Type B pancreatic cell (in vitro differentiated cells): ENCODE measurements at regions not wholly inside any gene's neighbourhood (a gene's known extent, or its start where the extent isn't known, plus 50 kb on each side); places are given as distances from the start of the nearest gene placed in this dataset.
A peak's percentile ranks its signal among the peaks of the same experiment; 100 is the strongest.

ENCODE experiments used
- DNase-seq: peaks from one replicate; pipeline ENCODE4 v3.0.0; 2021; ENCODE audit warnings: mixed read lengths; ENCODE audit not compliant: unreplicated experiment; ENCODE audit errors: extremely low spot score
- H3K27ac Mint-ChIP-seq: 2 replicates; pipeline ENCODE4 v1.8.0; 2021; ENCODE audit warnings: mild to moderate bottlenecking, mixed read lengths
- H3K27me3 Mint-ChIP-seq: 2 replicates; pipeline ENCODE4 v1.8.0; 2021; ENCODE audit warnings: mixed read lengths
- H3K36me3 Mint-ChIP-seq: 2 replicates; pipeline ENCODE4 v1.8.0; 2021; ENCODE audit warnings: mixed read lengths
- H3K4me1 Mint-ChIP-seq: one replicate; pipeline ENCODE4 v1.8.0; 2021; ENCODE audit warnings: mixed read lengths; ENCODE audit not compliant: unreplicated experiment
- H3K4me3 Mint-ChIP-seq: 2 replicates; pipeline ENCODE4 v1.8.0; 2021; ENCODE audit warnings: mild to moderate bottlenecking, mixed read lengths
- H3K9me3 Mint-ChIP-seq: 2 replicates; pipeline ENCODE4 v1.8.0; 2021; ENCODE audit warnings: mixed read lengths
- TF ChIP-seq, protein P1 (sequence below): fragments of 200-600 bp; sonication (generic); conservative IDR thresholded peaks from 2 replicates; pipeline ENCODE4 v1.5.0; 2021; ENCODE audit warnings: antibody characterized with exemption, mild to moderate bottlenecking

- TF ChIP-seq, protein P1, sequence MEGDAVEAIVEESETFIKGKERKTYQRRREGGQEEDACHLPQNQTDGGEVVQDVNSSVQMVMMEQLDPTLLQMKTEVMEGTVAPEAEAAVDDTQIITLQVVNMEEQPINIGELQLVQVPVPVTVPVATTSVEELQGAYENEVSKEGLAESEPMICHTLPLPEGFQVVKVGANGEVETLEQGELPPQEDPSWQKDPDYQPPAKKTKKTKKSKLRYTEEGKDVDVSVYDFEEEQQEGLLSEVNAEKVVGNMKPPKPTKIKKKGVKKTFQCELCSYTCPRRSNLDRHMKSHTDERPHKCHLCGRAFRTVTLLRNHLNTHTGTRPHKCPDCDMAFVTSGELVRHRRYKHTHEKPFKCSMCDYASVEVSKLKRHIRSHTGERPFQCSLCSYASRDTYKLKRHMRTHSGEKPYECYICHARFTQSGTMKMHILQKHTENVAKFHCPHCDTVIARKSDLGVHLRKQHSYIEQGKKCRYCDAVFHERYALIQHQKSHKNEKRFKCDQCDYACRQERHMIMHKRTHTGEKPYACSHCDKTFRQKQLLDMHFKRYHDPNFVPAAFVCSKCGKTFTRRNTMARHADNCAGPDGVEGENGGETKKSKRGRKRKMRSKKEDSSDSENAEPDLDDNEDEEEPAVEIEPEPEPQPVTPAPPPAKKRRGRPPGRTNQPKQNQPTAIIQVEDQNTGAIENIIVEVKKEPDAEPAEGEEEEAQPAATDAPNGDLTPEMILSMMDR: no peak
- Mint-ChIP-seq H3K4me1 (no peaks in the 10 kb centered on the region), H3K27me3 (peaks cover 37% of the 10 kb centered on the region), H3K27ac (no peak overlapping the region), H3K9me3 (no peaks in the 10 kb centered on the region), H3K36me3 (no peaks in the 10 kb centered on the region), H3K4me3 (no peak overlapping the region)
- no peak for DNase-seq
Observed at GRCh38 chr2:104650405-104650996, 203.4 kb upstream of the POU3F3 start.

GRCh38 chr2:104654811-104655210 lies 199.1 kb upstream of the POU3F3 start:
- H3K9me3 Mint-ChIP-seq: no peaks in the 10 kb centered on the region
- H3K27me3 Mint-ChIP-seq: peaks cover 64% of the 10 kb centered on the region
- H3K27ac Mint-ChIP-seq: no peak overlapping the region

GRCh38 chr2:104656571-104657163 lies 197.2 kb upstream of the POU3F3 start:
- Mint-ChIP-seq H3K27ac (no peak overlapping the region), H3K9me3 (no peaks in the 10 kb centered on the region), H3K4me1 (peaks cover 9% of the 10 kb centered on the region), H3K4me3 (no peak overlapping the region), H3K36me3 (no peaks in the 10 kb centered on the region), H3K27me3 (peaks cover 72% of the 10 kb centered on the region)
- TF ChIP-seq, protein P1: no peak
- DNase-seq: no peak

More at GRCh38 chr2:104654811-104655210, 199.1 kb upstream of the POU3F3 start:
- TF ChIP-seq, protein P1: no peak
- no peaks in the 10 kb centered on the region for H3K36me3 Mint-ChIP-seq
- DNase-seq: no peak
- H3K4me1 Mint-ChIP-seq: peaks cover 9% of the 10 kb centered on the region
- no peak overlapping the region for H3K4me3 Mint-ChIP-seq

DNA sequence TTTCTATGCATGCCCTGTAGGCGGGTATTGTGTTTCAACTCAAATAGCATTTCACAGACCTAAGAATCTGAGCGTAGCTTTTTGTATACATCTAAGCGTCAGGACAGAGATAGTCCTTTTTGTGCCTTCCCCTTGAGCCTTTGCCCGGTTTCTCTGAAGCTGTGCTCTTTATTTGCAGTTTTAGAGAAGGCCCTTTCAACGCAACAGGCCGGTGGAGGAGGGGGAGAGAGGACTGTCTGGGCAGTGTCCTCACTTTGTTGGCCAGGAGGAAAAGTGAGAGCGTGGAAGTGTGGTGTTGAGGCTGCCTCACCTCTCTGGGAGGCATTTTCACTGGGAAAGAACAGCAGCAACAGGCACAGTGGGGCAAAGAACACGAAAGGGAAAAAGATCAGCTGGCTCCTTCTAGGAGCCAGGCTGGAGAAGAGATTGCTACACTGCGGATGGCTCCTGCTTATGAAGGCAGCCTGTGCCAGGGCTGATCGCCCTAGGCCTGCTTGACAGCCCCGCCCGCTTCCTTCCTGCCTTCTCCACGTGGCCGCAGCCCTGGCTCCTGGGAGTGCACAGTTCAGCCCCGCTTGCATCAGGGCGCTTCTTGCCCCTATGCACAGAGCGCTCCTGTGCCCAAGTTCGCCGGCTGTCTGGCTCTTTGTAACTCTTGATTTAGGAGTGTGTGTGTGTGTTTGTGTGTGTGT lies 195.6 kb upstream of the POU3F3 start:
- Mint-ChIP-seq H3K4me3 (peak overlapping the region; percentile 68), H3K27me3 (peaks cover 82% of the 10 kb centered on the region), H3K9me3 (no peaks in the 10 kb centered on the region), H3K4me1 (peaks cover 9% of the 10 kb centered on the region), H3K27ac (no peak overlapping the region), H3K36me3 (no peaks in the 10 kb centered on the region)
- DNase-seq: no peak
- TF ChIP-seq, protein P1: no peak

DNA sequence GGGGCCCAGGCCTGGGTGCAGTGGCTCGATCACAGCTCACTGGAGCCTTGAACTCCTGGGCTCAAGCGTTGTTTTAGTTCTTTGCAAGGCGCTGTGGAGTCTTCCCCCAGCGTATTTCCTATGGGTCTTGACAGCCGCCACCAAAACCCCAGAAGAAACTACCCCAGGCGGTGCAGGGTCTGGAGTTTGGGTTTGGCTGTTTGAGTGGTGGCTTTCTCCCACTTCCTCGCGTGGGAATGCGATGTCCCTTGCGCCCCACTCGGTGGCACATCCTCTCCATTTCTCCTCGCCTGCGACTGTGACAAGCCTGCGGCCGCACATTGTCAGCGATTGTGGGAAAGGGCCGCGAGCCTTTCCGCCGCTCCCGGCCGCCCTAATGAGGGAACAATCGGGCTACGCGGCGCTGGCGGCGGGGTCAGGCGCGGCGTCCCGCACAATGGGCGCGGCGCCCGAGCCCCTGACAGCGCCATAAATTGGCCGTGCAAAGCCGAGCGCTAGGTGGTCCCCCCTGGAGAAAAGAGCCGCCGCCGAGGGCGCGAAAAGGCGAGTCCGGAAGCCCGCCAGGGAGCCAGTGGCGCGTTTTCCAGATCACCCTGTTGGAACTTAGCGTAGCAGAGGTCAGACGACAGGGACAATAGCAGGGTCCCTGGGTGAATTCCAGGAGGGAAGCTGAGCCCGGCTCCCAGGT lies 194.9 kb upstream of the POU3F3 start:
- Mint-ChIP-seq H3K36me3 (no peaks in the 10 kb centered on the region), H3K9me3 (no peaks in the 10 kb centered on the region), H3K4me1 (peaks cover 9% of the 10 kb centered on the region), H3K27me3 (peaks cover 75% of the 10 kb centered on the region), H3K27ac (no peak overlapping the region), H3K4me3 (peak overlapping the region; percentile 68)
- TF ChIP-seq, protein P1: no peak
- no peak for DNase-seq
